ENCODE measurements at regions not wholly inside any gene's neighbourhood (a gene's known extent, or its start where the extent isn't known, plus 50 kb on each side); places are given as distances from the start of the nearest gene placed in this dataset.

DNA sequence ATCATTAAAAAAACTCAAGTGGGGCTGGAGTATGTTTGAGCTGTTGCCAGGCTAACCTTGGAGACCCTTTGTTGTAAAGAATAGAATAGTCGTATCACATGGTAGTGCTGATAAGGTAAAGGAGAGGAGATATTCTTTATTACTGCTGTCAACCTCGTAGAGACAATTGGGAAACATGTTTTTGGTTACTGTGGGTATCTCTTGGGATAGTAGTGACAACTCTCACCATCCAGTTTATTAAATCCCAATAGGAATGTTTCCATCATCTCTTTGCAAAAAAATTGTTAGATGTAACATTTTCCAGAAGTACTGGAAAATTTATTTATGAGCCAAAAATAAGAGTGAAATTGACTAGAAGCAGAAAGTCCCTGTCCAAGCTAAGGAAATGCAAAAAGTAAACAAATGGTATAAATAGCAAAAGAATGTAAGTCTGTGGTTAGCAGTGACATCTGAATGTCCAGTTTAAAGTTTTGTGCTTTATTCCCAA lies 829.3 kb upstream of the CITED2 start:
- TF ChIP-seq EZH2 (IDR thresholded peaks at IDR 0.05; ENCODE audit: low read depth), result no peak
- TF ChIP-seq, protein P1, sequence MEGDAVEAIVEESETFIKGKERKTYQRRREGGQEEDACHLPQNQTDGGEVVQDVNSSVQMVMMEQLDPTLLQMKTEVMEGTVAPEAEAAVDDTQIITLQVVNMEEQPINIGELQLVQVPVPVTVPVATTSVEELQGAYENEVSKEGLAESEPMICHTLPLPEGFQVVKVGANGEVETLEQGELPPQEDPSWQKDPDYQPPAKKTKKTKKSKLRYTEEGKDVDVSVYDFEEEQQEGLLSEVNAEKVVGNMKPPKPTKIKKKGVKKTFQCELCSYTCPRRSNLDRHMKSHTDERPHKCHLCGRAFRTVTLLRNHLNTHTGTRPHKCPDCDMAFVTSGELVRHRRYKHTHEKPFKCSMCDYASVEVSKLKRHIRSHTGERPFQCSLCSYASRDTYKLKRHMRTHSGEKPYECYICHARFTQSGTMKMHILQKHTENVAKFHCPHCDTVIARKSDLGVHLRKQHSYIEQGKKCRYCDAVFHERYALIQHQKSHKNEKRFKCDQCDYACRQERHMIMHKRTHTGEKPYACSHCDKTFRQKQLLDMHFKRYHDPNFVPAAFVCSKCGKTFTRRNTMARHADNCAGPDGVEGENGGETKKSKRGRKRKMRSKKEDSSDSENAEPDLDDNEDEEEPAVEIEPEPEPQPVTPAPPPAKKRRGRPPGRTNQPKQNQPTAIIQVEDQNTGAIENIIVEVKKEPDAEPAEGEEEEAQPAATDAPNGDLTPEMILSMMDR (conservative IDR thresholded peaks at IDR 0.05), result no peak

All from PC-9 (cell line).